ENCODE measurements at regions not wholly inside any gene's neighbourhood (a gene's known extent, or its start where the extent isn't known, plus 50 kb on each side); places are given as distances from the start of the nearest gene placed in this dataset.

- ChIA-PET POLR2A (ENCODE audit: low non-redundant PET) (no interaction called here), CTCF (no interaction called here)
- DNase-seq (ENCODE audit: low spot score), result no peak
- no peak overlapping the region for H3K27ac ChIP-seq
- TF ChIP-seq, protein P1, sequence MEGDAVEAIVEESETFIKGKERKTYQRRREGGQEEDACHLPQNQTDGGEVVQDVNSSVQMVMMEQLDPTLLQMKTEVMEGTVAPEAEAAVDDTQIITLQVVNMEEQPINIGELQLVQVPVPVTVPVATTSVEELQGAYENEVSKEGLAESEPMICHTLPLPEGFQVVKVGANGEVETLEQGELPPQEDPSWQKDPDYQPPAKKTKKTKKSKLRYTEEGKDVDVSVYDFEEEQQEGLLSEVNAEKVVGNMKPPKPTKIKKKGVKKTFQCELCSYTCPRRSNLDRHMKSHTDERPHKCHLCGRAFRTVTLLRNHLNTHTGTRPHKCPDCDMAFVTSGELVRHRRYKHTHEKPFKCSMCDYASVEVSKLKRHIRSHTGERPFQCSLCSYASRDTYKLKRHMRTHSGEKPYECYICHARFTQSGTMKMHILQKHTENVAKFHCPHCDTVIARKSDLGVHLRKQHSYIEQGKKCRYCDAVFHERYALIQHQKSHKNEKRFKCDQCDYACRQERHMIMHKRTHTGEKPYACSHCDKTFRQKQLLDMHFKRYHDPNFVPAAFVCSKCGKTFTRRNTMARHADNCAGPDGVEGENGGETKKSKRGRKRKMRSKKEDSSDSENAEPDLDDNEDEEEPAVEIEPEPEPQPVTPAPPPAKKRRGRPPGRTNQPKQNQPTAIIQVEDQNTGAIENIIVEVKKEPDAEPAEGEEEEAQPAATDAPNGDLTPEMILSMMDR (conservative IDR thresholded peaks at IDR 0.05; ENCODE audit: low read depth), result no peak
Observed at GRCh38 chr13:65417953-65418352, 1812.2 kb downstream of the PCDH9 start.

GRCh38 chr13:65416784-65417183 lies 1813.4 kb downstream of the PCDH9 start:
- POLR2A ChIA-PET (ENCODE audit: low non-redundant PET), result no interaction called here
- TF ChIP-seq, protein P1 (conservative IDR thresholded peaks at IDR 0.05; ENCODE audit: low read depth), result no peak
- no peak overlapping the region for H3K27ac ChIP-seq
- CTCF ChIA-PET, result no interaction called here
- no peak for DNase-seq (ENCODE audit: low spot score)

DNA sequence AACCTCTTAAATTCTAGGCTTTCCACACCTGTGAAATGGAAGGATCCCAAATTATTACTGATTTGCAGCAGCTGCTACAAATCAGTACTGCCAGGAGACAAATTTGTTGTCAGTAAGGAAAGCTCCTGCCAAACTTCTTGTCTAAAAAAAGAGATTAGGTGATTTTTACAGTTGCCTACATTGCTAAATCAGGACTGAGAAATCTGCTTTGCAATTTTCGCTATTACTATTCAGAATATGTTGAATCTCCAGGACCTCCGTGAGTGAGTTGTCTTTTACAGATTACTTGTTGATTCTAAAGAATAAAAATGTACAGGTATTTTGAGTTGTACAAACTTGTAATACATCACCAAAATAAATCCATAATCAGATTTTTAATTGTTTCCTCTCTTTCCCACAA lies 1815.9 kb downstream of the PCDH9 start:
- no peak overlapping the region for H3K27ac ChIP-seq
- DNase-seq (ENCODE audit: low spot score), result no peak
- TF ChIP-seq, protein P1 (conservative IDR thresholded peaks at IDR 0.05; ENCODE audit: low read depth), result no peak
- POLR2A ChIA-PET (ENCODE audit: low non-redundant PET), result no interaction called here
- CTCF ChIA-PET, result no interaction called here

GRCh38 chr13:65411521-65411920 lies 1818.6 kb downstream of the PCDH9 start:
- TF ChIP-seq, protein P1 (conservative IDR thresholded peaks at IDR 0.05; ENCODE audit: low read depth), result no peak
- no peak for DNase-seq (ENCODE audit: low spot score)
- no peak overlapping the region for H3K27ac ChIP-seq
- ChIA-PET CTCF (no interaction called here), POLR2A (ENCODE audit: low non-redundant PET) (no interaction called here)

- no peak for DNase-seq (ENCODE audit: low spot score)
- no peak overlapping the region for H3K27ac ChIP-seq
- TF ChIP-seq, protein P1 (conservative IDR thresholded peaks at IDR 0.05; ENCODE audit: low read depth), result no peak
- ChIA-PET CTCF (no interaction called here), POLR2A (ENCODE audit: low non-redundant PET) (no interaction called here)
Observed at GRCh38 chr13:65410791-65411190, 1819.3 kb downstream of the PCDH9 start.

GRCh38 chr13:65401315-65401714 lies 1828.8 kb downstream of the PCDH9 start:
- no peak overlapping the region for H3K27ac ChIP-seq
- TF ChIP-seq, protein P1 (conservative IDR thresholded peaks at IDR 0.05; ENCODE audit: low read depth), result no peak
- POLR2A ChIA-PET (ENCODE audit: low non-redundant PET), result no interaction called here
- CTCF ChIA-PET, result no interaction called here
- no peak for DNase-seq (ENCODE audit: low spot score)

GRCh38 chr13:65400702-65401101 lies 1829.4 kb downstream of the PCDH9 start:
- no peak for DNase-seq (ENCODE audit: low spot score)
- ChIA-PET CTCF (no interaction called here), POLR2A (ENCODE audit: low non-redundant PET) (no interaction called here)
- TF ChIP-seq, protein P1 (conservative IDR thresholded peaks at IDR 0.05; ENCODE audit: low read depth), result no peak
- H3K27ac ChIP-seq, result no peak overlapping the region
